GM13977 (cell line): ENCODE measurements at regions not wholly inside any gene's neighbourhood (a gene's known extent, or its start where the extent isn't known, plus 50 kb on each side); places are given as distances from the start of the nearest gene placed in this dataset.
"Not testable (repeated sequence)": the region's sequence is repeated elsewhere in the genome, so short reads cannot be mapped to it uniquely, and the experiment has no call there.

Source experiments
- DNase-seq: peaks from one replicate; pipeline ENCODE4 v3.0.0; 2012; ENCODE audit warnings: low spot score
- in situ Hi-C: fragments of 300-500 bp; cut with MboI; formaldehyde crosslinking; loops from one replicate; pipeline ENCODE4 v1.12.0; 2022; ENCODE audit warnings: low sequenced_read_pairs, low pct_unique_long_range_greater_than_20kb, mixed read lengths, inconsistent platforms; ENCODE audit not compliant: unreplicated experiment
- TF ChIP-seq, protein P1 (sequence below): IDR thresholded peaks from 2 replicates; pipeline ENCODE4 v1.5.1; 2012; ENCODE audit warnings: mild to moderate bottlenecking, control low read depth; ENCODE audit not compliant: insufficient read depth; ENCODE audit errors: extremely low read depth, missing control alignments

DNA sequence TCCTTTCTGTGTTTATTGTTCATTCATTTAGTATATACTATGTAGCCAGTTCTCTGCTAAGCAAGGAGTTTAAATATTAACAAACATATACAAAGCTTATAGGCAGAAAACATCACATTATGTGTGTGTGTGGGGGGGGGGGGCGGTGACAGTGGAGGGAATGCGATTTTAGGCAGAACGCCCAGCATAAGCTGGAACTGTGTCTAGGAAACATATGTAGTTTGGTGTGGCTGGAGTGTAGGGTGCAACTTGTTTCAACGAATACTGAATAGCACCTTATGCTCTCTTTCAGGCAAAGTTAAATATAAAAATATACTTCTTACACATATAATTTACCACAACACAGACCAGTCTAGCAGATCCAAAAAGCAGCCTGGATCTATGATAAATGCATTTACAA lies 980.6 kb downstream of the SLC6A15 start:
- TF ChIP-seq, protein P1, sequence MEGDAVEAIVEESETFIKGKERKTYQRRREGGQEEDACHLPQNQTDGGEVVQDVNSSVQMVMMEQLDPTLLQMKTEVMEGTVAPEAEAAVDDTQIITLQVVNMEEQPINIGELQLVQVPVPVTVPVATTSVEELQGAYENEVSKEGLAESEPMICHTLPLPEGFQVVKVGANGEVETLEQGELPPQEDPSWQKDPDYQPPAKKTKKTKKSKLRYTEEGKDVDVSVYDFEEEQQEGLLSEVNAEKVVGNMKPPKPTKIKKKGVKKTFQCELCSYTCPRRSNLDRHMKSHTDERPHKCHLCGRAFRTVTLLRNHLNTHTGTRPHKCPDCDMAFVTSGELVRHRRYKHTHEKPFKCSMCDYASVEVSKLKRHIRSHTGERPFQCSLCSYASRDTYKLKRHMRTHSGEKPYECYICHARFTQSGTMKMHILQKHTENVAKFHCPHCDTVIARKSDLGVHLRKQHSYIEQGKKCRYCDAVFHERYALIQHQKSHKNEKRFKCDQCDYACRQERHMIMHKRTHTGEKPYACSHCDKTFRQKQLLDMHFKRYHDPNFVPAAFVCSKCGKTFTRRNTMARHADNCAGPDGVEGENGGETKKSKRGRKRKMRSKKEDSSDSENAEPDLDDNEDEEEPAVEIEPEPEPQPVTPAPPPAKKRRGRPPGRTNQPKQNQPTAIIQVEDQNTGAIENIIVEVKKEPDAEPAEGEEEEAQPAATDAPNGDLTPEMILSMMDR = no peak
- in situ Hi-C loops = no loop called here
- DNase-seq = no peak

DNA sequence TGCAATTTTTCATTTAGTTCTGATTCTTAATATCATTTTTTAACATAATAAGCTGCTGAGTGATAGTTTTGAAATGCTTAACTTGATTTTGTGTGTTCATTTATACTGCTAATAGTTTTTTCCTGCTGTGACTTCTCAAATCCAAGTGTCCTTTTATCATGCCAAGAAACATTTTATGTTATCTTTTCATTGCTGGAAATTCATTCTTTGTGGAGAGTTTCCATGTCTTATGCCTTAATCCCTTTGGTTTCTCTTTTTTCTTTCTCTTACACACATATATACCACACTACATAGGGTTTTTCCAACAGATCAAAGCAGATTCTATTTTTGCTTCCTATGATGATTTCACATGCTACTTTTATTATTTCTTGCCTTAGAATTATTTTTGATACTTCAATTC lies 981.1 kb downstream of the SLC6A15 start:
- in situ Hi-C loops = no loop called here
- no peak for DNase-seq
- TF ChIP-seq, protein P1 = no peak

DNA sequence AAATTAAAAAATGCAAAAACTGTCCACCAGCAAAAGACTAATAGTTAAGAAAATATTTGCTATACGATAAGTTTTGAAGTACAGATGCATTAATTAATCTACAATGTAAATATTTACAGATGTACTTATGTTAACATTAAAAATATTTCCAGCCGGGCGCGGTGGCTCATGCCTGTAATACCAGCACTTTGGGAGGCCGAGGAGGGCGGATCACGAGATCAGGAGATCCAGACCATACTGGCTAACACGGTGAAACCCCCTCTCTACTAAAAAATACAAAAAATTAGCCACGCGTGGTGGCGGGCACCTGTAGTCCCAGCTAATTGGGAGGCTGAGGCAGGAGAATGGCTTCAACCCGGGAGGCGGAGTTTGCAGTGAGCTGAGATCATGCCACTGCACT lies 982.8 kb downstream of the SLC6A15 start:
- in situ Hi-C loops, DNase-seq: not testable (repeated sequence)

DNA sequence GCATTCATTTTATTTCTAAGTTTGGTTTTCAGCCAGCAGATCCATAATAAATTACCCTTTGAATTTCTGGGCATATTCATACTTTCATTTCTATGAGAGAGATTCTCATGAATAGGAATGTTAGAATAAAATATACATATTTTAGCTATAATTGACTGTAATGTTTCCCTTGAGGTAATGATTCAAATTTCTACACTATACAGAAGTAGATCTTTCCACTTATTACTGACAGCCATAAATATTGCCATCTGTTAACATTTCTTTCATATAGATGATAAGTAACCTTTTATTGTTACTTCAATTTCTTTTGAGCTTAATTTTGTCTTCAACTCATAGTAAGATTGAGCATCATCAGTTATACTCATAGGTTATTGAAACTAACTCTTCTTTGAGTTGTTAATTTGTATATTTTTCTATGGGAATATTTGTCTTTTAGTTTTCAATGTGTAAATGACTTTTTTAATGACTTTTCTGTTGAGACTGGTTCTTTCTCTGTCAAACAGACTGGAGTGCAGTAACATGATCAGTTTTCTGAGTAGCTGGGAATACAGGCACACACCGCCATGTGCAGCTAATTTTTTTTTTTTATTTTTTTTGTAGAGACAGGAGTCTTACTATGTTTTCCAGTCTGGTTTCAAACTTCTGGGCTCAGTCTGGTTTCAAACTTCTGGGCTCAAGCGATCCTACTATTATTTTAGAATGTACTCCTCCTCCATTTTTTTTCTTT lies 991.6 kb downstream of the SLC6A15 start:
- no peak for DNase-seq
- TF ChIP-seq, protein P1 = no peak
- in situ Hi-C loops = no loop called here

DNA sequence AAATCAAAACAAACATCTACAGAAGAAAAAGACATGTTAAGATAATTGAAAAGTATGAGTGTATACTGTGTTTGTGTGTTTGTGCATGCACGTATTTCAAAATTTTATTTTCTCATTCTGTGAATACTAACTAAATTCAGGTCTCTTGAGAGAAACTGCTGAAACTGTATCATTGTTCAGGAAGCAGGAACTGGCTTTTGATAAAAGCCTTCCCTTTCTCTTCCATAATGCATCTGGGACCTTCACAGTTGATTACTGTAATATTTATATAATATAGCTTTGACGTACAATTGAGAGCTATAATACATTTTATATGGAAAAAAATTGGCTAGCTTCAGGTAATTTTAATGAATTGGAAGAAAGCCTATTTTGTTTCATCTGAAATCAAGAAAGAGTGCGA lies 993.5 kb downstream of the SLC6A15 start:
- in situ Hi-C loops = no loop called here
- TF ChIP-seq, protein P1 = no peak
- DNase-seq = no peak

DNA sequence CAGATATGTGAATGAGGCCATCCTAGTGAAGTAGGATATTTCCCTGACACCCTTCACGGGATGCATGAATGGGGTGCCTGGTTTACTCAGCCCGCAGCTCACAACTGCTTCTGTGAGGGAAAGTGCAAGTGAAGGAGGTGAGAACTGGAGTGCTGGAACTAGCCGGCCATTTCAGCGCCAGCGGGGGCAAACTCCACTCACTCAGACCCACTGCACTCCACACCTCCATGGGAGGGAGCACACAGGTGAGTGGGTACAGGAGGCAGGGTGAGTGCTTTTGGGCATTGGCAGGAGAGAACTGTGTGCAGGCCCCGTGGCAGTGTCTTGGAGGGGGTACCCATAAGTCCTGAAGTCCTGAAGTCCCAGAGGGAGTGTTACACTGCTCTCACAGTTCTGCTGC lies 1008.4 kb downstream of the SLC6A15 start:
- in situ Hi-C loops = no loop called here
- no peak for DNase-seq
- TF ChIP-seq, protein P1 = no peak

DNA sequence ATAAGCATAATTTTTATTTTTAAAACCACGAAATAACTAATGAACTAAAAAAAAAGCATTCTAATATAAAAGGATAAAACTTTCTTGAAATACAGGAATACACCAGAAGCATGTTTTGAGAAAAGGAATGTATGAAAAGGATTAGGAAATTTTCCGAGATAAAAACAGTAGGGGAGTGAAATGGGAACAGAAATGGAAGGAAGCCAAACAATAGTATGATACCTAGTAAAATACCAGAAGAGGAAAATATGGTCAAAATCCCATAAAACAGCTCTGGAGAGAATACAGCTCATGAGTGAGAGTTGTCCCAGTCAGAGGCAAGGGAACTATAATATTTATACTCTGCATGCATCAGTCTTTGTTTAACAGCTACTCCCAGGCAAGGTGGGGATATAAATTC lies 1016.2 kb downstream of the SLC6A15 start:
- TF ChIP-seq, protein P1 = no peak
- in situ Hi-C loops = no loop called here

More for the DNA sequence above, 1016.2 kb downstream of the SLC6A15 start:
- no peak for DNase-seq
